ENCODE measurements at regions not wholly inside any gene's neighbourhood (a gene's known extent, or its start where the extent isn't known, plus 50 kb on each side); places are given as distances from the start of the nearest gene placed in this dataset.

DNA sequence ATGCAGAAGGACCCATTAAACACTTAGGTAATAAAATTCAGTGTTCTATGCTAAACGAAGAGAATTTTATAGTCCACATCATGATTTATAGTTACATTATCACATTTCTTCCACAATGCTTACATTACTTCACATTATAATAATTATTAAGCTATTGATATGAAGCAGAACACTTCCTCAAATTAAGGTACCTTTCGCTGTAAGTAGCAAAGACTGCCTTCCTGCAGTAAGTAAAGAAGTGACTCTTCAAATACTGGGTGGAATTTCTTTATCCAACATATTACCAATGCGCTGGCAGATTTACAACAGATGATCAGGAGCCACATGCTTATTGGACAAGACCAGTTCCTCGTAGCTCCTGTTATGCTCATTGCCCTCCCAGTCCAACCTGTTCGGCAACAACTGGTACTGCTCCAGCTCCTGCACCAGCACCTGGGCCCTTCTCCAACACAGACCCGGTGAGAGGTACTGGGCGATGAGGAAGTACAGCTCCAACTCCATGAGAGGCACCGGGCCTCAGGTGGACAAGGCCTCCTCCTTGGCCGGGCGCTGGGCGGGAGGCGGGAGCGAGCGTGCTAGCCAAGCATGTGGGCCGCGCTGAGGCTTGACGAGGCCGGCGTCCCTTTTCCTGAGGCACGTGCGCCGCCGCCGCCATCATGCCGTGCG, 210.7 kb upstream of the ATP2B1 start:
- DNase-seq (ENCODE audit: low spot score) = no peak

DNA sequence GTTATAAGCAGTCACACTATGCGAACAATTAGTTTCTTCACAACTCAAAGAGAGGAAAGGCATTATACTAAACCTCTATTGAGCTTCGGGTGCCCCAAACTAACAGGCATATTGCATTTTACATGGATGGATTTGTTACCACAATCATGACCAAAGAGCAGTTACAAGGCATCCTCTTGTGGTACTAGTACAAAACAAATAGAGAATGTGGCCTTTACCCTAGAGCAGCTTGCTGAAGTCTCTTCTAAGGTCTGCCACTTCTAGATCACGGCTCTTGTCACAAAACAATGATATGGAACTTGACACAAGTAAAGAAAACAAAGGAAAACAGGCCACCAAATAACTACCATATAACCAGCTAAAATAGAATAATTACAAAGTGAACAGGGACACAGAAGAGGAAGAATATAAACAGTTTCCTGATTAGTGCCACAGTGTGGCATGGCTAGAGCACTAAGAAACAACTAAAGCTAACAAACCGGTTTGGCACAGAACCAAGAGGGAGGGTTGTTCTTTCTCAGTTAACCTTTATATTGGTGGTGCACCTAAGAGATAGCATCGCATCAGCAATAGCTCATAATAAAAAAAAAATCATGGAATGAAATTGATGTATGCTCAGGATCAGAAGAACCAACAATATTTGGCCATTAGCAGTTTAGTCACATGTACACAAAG, 209.7 kb upstream of the ATP2B1 start:
- no peak for DNase-seq (ENCODE audit: low spot score)

DNA sequence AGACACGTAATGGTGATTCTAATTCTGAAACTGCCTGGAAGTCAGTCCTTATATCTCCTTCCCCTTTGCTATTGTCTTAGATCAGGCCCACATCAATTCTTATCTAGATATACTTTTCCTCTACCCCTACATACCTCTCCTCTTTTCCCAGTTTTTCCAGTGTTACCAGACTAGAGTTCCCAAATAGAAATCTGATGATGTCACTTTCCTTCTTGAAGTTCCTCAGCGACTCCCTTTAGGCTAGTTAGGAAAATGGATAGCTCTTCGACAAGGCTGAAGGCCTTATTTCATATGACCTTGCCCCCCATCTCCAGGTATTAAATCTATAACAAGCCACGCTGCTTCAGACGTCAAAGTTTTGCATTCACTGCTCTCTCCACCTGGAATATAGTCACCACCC, 201.1 kb upstream of the ATP2B1 start:
- DNase-seq (ENCODE audit: low spot score) = no peak

DNA sequence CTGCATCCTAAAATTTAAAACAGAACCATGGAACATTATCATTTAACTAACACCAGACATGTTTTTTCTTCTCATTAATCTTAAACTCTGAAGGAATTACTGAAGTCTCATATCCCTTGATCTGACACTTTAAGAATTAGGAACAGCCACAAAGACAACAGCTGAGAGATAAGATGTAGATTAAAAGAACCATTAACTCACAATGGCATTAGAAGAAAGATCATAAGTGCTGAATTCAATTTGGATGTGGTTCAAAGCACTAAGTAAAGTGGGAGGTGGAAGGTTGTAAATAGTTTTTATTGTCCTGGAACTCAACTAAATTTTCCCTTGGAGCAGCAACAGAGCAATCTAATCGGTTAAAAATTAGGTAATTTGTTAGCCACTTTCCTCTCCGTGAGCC, 199.0 kb upstream of the ATP2B1 start:
- no peak for DNase-seq (ENCODE audit: low spot score)

DNA sequence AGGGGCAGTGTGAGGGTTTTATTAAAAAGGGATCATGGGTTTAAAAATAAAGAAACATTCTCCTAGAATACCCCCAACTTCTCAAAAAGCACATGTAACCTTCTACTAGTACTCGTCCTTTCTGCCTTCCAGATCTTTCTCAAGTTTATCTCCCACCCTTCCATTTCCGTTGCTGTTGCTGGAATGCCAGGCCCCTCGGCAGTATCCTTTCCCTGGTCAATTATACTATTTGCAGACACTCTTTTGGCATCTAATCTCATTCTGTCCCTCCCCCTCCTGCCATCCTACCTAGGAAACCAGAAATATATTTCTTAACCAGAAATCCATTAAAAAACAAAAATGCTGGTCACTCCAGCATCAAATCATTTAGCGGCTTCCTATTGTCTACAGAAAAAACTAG, 198.2 kb upstream of the ATP2B1 start:
- no peak for DNase-seq (ENCODE audit: low spot score)

DNA sequence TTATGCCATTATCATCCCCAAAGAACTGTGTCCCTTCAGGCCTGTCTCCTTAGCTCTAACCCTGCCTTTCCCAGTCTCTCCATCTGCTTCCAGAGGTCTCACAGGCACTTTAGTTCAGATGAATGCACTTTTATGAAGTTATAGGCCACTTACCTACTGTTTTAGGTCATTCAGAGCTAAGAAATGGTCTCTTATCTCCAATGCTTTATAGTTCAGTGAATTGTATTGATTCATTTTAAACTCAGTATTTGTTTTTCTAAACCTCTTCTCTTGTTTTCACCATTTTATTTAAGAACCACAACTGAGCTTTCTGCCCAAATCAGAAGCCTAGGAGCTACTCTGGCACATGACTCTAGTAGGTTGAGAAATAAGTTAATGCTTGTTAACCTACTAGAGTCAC, 197.5 kb upstream of the ATP2B1 start:
- no peak for DNase-seq (ENCODE audit: low spot score)

DNA sequence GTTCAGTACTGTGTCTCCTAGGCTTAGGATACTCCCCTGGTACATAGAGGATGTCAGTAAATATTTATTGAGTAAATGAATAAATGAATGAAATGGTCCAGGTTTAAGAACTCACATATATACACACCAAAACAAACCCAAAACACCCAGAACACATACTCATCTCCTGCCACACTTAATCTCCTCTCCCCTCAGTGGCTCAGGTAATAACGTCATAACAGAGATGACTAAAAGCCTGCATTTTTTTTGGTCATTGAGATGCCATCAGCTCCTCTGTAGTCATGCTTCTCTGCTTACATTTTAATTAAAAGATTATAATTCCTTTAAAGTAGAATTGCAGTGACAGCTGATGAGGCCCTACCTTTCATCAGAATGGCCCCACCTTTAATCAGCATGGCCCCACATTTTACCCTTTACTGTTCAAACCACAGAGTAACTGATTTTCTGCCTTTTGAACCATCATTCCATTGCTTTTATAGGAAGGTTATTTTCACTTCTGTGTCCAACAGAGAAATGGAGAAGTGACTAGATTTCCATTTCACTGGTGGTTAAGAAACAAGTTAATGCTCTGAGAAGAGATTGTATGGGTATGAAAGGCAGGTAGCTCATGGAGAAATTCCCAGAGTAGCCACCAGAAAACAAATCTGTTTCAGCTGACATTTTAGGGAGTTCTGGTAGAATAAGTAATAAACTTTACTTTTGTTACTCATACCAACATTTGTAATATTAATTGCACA, 193.4 kb upstream of the ATP2B1 start:
- no peak for DNase-seq (ENCODE audit: low spot score)

DNA sequence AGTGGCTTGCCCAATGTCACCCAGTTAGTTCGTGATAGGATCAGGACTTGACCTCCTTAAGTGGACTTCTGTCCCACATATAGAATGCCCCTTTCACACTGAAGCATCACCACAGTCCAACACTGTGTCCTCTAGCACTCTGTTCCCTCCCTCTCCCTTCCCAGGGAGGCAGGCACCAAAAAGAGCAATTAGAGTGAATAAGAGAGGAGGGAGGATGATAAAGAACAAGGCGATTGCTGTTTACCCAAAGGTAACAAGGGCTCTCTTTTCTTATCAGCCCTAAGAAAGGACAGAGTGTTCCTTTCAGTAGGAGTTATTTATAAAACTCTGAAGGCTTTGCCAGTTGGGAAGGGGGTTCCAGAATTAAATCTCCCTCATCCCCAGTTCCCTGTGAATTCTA, 192.7 kb upstream of the ATP2B1 start:
- DNase-seq (ENCODE audit: low spot score) = no peak

DNA sequence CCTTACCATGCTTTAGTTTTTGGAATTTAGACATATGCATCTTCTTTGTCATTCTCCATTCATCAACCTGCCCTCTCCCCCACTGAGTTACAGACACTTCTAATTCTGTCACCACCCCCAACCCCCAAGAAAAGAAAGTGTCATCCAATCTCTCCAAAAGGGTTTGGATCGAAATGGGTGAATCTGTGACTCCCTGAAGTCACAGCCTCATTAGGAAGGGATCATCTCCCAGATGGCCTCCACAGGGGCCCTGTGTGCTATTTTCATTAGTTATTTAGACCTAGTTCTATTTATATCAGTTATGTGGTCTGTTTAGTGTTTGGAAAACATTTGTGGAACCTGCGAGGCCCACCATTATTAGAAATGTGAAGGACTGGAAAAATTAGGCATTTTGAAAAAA, 191.0 kb upstream of the ATP2B1 start:
- no peak for DNase-seq (ENCODE audit: low spot score)

DNA sequence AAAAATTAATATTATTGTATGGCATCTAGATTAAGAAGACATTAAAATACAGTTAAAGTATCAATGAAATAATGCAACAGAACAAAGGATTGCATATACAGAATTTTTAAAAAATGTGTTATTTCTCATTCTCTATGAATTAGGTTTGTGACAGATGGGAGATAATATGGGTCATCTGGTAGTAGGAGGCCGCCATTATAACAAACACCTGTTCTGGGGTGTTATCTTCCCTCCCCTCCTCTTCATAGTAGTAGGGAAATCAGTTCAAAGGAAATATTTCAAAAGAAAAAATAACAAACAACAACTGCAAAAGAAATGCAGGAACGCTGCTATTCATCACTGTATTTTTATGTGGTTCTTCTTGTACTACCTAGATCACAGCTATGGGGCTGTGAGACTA, 187.0 kb upstream of the ATP2B1 start:
- DNase-seq (ENCODE audit: low spot score) = no peak

DNA sequence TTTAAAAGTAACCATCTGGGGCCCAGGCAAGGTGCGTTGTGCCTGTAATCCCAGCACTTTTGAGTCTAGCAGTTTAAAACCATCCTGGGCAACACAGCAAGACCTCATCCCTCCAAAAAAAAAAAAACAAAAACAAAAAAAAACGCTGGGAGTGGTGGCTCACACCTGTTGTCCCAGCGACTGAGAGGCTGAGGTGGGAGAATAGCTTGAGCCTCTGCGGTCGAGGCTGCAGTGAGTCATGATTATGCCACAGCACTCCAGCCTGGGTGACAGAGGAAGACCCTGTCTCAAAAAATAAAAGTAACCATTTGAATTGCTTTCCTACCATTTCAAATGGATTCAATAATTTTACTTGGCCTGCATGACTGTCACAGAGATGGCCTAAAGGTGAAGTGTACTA, 186.5 kb upstream of the ATP2B1 start:
- no peak for DNase-seq (ENCODE audit: low spot score)

DNA sequence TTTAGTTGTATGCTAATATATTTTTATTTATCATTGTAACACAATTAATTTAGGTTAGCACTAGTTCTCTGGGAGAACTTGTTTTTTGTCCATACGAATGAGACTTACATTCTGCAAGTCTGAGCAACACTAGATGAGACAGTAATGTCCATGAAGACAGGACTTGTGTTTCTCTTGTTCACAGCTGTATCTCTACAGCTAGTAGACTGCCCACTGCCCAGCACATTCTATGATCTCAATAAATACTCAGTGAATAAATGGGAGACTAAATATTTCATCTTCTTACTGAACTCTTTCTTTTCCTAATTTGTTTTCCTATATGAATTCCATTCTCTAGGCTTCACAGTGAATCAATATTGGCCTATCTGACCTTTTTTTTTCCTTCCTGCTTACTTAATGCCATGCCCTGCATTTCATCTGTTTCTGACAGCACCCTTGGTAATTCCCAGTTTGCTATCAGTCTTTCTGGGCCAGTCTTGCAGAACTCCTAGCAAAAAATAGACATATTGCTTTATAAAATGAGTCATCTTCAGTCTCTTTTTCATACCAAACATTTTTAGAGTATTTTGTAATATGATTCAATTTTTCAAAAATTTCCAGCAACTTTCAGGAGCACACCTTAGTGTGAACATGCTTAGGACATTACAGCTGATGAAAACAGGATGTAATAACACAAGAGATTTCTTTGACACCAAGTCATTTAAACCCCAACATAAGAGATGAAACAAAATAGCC, 185.5 kb upstream of the ATP2B1 start:
- no peak for DNase-seq (ENCODE audit: low spot score)

DNA sequence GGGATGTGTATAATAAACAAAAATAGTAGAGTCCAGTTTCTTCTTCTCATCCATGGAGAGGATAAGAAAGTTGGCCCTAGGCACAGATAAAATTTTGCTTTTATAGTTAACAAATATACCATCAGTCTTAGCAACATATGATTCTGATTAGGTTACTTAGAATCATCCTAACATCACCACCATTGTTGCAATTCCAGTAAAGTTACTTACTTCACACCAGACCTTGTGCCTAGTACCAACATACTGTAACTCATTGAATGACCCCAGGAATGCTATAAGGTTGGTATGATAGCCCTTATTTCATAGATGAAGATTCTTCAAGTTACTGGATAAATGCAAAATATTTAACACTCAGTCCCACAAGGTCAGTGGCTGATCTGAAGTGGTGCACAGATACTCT, 183.8 kb upstream of the ATP2B1 start:
- no peak for DNase-seq (ENCODE audit: low spot score)

DNA sequence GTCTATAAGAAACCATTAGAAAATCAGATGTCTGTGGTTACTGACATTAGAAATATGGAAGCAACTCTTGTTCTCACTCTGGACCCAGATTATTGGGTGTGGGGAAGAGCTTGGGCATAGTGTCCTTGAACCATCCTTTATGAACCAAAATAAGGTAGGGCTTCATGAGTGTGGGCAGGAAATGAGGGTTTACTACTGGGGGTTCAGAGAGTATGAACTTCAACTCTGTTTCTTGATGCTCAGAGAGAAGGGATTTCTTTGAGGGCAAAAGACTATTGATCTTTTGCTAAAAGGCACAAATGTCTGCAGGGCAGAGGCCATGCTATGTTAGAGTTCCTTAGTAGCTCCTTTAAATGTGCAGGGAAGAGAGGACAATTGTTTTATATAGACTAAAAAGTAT, 183.3 kb upstream of the ATP2B1 start:
- no peak for DNase-seq (ENCODE audit: low spot score)

DNA sequence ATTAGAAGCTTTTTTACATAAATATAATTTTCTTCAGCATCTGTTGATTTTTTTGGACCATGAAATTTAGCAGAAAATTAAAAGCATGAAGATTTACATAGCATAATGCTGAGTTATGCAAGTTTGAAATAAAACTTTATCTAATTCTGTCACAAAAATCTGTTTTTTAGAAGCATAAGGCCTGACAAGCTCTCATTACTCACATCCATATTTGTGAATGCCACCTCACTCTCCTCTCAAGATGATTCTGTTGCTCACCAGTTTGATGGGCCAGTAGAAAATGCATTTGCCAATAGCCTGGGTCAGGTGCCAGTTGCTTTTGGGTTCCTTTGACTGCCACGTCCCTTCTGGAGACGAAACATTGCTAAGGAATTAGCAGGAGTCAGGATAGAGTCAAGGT, 181.5 kb upstream of the ATP2B1 start:
- no peak for DNase-seq (ENCODE audit: low spot score)

DNA sequence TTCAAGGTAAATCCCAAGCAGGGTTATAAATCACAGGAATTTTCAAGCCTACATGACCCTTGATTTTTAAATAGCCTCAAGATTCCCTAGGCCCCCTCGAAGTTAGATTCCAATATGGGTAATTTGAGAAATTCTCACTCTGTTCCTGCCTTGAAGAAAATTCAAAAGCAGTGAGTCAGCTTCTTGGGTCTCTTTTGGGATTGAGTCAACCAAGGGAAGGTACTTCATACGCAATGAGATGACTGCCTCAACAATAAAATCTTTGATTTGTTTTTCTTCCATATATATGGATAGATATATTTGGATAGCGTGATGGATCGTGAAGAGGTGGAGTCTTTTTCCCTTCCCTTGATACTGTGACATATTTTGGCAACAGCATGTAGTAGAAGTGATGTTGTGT, 180.4 kb upstream of the ATP2B1 start:
- DNase-seq (ENCODE audit: low spot score) = no peak

DNA sequence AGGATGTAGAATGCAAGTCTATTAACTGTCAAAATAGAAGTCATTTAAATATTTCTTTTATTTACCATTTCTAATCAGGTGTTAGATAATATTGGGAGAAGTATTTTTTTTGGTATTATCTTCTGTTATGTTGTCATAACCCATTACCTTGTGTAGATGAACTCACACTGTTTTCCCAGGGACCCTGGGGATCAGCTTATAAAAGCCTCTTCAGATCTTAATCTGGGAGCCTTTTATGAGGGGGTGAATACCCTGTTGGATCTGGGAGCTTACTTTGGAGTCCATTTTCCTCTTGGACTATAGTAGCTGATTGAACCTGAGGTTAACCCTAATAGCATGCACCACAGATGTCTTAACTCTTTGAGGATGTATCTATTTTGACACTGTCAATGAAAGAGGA, 176.3 kb upstream of the ATP2B1 start:
- no peak for DNase-seq (ENCODE audit: low spot score)

DNA sequence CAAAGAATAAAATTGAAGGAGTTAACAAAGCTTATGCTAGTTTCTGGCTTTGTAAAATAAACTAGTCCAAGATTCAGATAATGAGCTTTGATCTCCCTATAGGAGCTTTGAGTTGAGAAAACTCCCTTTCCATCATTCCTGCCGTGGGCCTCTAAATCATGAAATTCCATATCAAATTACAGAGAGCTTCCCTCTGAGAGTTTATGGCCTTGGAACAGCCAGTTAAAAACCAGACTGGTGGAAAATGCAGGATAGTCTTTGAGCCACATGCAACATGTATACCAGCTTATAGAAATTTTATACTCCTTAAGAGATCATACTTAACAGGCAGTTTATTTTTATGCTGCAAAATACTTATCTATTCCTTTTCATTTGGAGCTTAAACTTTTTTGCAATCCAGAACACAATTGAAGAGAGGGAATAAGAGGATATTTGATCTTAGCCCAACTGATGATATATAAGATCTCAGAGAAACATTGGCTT, 175.8 kb upstream of the ATP2B1 start:
- DNase-seq (ENCODE audit: low spot score) = no peak

DNA sequence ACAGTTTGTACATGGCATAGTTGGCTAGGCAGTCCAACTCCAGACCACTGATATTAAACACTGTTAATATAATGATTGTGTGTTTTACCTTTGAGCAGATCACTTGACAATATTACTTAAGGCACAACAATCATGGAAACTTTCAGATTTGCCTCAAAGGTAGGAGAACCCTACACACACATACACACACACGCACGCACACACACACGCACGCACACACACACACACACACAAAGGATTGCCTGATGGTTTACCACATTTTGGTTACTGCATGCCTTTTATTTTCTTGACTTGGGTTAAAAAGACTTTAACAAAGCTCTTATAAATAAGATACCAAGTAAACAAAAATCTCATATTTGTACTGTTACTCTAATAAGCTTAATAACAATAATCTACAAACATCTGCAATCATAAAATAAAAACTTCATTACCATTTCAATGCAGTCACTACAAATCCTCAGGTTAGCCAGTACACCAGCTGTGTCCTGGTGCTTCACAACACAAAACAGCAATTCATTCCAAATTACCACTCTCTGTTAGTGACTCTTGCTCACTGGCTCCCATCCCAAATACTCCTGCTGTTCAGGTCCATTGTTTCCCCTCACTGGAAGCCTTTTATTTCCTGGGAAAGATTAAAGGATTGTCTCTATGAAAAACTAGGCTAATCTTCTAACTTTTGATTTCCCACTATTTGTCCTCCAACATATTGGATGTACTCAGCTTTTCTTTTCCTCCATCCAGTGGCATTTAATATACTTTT, 175.2 kb upstream of the ATP2B1 start:
- DNase-seq (ENCODE audit: low spot score) = no peak

DNA sequence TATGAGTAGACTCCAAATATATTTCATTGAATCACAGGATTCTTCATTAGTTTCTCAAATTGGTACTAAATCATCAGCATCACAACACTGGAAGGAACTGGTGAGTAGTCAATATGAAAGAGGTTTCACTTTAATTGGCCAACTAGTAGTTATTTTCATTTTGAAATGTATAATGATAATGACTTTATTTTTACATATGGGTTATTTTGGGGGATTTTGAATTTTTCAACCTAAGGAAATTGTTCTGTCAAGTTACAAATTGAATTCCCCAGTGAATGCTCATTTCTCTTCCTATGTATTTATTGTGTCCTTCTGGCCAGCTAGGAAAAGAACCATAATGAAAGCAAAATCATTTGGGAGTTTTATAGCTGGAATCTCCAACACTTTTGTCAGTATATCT, 174.2 kb upstream of the ATP2B1 start:
- DNase-seq (ENCODE audit: low spot score) = no peak

DNA sequence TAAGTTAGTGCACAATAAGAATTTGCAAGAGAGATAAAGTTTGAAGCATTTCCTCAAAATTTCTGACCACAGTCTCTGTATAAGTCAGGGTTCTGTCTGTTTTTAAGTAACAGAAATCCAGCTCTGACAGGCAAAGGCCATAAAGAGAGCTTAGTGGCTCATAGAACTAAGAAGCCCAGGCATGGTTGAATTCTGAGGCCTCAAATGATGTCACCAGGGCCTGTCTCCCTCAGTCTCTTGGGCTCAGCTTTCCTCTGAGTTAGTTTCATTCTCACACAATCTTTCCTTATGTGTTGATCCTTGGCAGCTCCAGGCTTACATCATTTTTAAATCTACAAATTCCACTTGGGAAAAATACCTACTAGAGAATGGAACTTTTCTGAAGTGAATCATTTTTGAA, 173.4 kb upstream of the ATP2B1 start:
- DNase-seq (ENCODE audit: low spot score) = peak; percentile 63
